ENCODE measurements at regions not wholly inside any gene's neighbourhood (a gene's known extent, or its start where the extent isn't known, plus 50 kb on each side); places are given as distances from the start of the nearest gene placed in this dataset.

DNA sequence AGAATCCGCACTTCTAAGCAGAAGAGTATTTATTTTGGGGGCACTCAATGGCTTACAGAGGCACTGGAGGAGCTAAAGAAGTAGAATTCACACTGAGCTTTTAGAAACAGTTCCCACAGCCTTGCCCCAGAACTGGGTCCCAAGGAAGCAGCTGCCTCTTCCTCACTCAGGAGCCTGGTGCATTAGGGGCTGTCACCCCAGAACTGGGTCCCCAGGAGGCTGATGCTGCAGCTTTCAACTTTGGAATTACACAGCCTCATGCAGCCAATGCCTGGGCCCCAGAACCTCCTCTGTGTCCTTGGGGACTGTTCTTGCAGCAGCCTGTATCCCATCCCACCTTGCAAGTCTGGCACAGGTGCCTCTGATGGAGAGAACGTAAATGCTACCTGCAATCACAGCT, 96.4 kb downstream of the DACT2 start:
- no peak for DNase-seq (ENCODE audit: low spot score)
- Histone ChIP-seq H3K4me3 (no peak overlapping the region), H3K27me3 (no peaks in the 10 kb centered on the region), H2AFZ (no peak overlapping the region), H3K4me1 (ENCODE audit: insufficient read depth) (peaks cover 7% of the 10 kb centered on the region), H3K9me2 (replicated peaks; ENCODE audit: insufficient read depth) (no peaks in the 10 kb centered on the region), H3K4me2 (no peak overlapping the region), H3K79me2 (no peaks in the 10 kb centered on the region), H3K27ac (no peak overlapping the region), H3K36me3 (replicated peaks; ENCODE audit: insufficient read depth, low read depth) (no peaks in the 10 kb centered on the region), H4K20me1 (ENCODE audit: insufficient read depth, poor library complexity, severe bottlenecking) (no peaks in the 10 kb centered on the region), H3K9me3 (ENCODE audit: low read depth) (no peaks in the 10 kb centered on the region)
- 98% methylated on average over 2 of the region's 2 CpGs for WGBS (ENCODE audit: low lambda C conversion rate, missing lambda C conversion rate)
- TF ChIP-seq EZH2 (IDR thresholded peaks at IDR 0.05; ENCODE audit: borderline replicate concordance) (no peak), EZH2phosphoT487 (IDR thresholded peaks at IDR 0.05; ENCODE audit: low read depth, severe bottlenecking, unreplicated experiment) (no peak)
- TF ChIP-seq, protein P1, sequence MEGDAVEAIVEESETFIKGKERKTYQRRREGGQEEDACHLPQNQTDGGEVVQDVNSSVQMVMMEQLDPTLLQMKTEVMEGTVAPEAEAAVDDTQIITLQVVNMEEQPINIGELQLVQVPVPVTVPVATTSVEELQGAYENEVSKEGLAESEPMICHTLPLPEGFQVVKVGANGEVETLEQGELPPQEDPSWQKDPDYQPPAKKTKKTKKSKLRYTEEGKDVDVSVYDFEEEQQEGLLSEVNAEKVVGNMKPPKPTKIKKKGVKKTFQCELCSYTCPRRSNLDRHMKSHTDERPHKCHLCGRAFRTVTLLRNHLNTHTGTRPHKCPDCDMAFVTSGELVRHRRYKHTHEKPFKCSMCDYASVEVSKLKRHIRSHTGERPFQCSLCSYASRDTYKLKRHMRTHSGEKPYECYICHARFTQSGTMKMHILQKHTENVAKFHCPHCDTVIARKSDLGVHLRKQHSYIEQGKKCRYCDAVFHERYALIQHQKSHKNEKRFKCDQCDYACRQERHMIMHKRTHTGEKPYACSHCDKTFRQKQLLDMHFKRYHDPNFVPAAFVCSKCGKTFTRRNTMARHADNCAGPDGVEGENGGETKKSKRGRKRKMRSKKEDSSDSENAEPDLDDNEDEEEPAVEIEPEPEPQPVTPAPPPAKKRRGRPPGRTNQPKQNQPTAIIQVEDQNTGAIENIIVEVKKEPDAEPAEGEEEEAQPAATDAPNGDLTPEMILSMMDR (IDR thresholded peaks at IDR 0.05; ENCODE audit: poor library complexity), result no peak

- no peaks in the 10 kb centered on the region for H3K36me3 ChIP-seq (replicated peaks; ENCODE audit: insufficient read depth, low read depth)
- H3K27me3 ChIP-seq, result no peaks in the 10 kb centered on the region
Measured at GRCh38 chr6:168222115-168223043, 97.2 kb downstream of the DACT2 start.

GRCh38 chr6:168221497-168222079, 98.0 kb downstream of the DACT2 start:
- TF ChIP-seq EZH2 (IDR thresholded peaks at IDR 0.05; ENCODE audit: borderline replicate concordance) (no peak), EZH2phosphoT487 (IDR thresholded peaks at IDR 0.05; ENCODE audit: low read depth, severe bottlenecking, unreplicated experiment) (no peak)
- TF ChIP-seq, protein P1 (IDR thresholded peaks at IDR 0.05; ENCODE audit: poor library complexity), result no peak
- Histone ChIP-seq H3K27ac (no peak overlapping the region), H3K9me2 (replicated peaks; ENCODE audit: insufficient read depth) (no peaks in the 10 kb centered on the region), H3K4me2 (no peak overlapping the region), H3K79me2 (no peaks in the 10 kb centered on the region), H3K4me1 (ENCODE audit: insufficient read depth) (peaks cover 7% of the 10 kb centered on the region), H4K20me1 (ENCODE audit: insufficient read depth, poor library complexity, severe bottlenecking) (no peaks in the 10 kb centered on the region), H3K4me3 (no peak overlapping the region), H3K27me3 (no peaks in the 10 kb centered on the region), H3K36me3 (replicated peaks; ENCODE audit: insufficient read depth, low read depth) (no peaks in the 10 kb centered on the region), H3K9me3 (ENCODE audit: low read depth) (no peaks in the 10 kb centered on the region), H2AFZ (no peak overlapping the region)
- WGBS (ENCODE audit: low lambda C conversion rate, missing lambda C conversion rate), result 93% methylated on average over 8 of the region's 8 CpGs
- DNase-seq (ENCODE audit: low spot score), result no peak

More at GRCh38 chr6:168222115-168223043, 97.2 kb downstream of the DACT2 start:
- no peak overlapping the region for H2AFZ ChIP-seq
- no peak overlapping the region for H3K4me3 ChIP-seq
- H3K27ac ChIP-seq, result no peak overlapping the region
- TF ChIP-seq EZH2phosphoT487 (IDR thresholded peaks at IDR 0.05; ENCODE audit: low read depth, severe bottlenecking, unreplicated experiment), result no peak
- TF ChIP-seq, protein P1 (IDR thresholded peaks at IDR 0.05; ENCODE audit: poor library complexity), result no peak
- no peak for TF ChIP-seq EZH2 (IDR thresholded peaks at IDR 0.05; ENCODE audit: borderline replicate concordance)
- no peaks in the 10 kb centered on the region for H3K9me2 ChIP-seq (replicated peaks; ENCODE audit: insufficient read depth)
- no peaks in the 10 kb centered on the region for H3K9me3 ChIP-seq (ENCODE audit: low read depth)
- no peak for DNase-seq (ENCODE audit: low spot score)
- H3K79me2 ChIP-seq, result no peaks in the 10 kb centered on the region
- H3K4me2 ChIP-seq, result no peak overlapping the region
- peaks cover 7% of the 10 kb centered on the region for H3K4me1 ChIP-seq (ENCODE audit: insufficient read depth)
- 84% methylated on average over 17 of the region's 17 CpGs for WGBS (ENCODE audit: low lambda C conversion rate, missing lambda C conversion rate)
- no peaks in the 10 kb centered on the region for H4K20me1 ChIP-seq (ENCODE audit: insufficient read depth, poor library complexity, severe bottlenecking)

Data from hepatocyte (in vitro differentiated cells).